ENCODE measurements at regions not wholly inside any gene's neighbourhood (a gene's known extent, or its start where the extent isn't known, plus 50 kb on each side); places are given as distances from the start of the nearest gene placed in this dataset.
A peak's percentile ranks its signal among the peaks of the same experiment; 100 is the strongest.
"Not testable (repeated sequence)": the region's sequence is repeated elsewhere in the genome, so short reads cannot be mapped to it uniquely, and the experiment has no call there.

DNA sequence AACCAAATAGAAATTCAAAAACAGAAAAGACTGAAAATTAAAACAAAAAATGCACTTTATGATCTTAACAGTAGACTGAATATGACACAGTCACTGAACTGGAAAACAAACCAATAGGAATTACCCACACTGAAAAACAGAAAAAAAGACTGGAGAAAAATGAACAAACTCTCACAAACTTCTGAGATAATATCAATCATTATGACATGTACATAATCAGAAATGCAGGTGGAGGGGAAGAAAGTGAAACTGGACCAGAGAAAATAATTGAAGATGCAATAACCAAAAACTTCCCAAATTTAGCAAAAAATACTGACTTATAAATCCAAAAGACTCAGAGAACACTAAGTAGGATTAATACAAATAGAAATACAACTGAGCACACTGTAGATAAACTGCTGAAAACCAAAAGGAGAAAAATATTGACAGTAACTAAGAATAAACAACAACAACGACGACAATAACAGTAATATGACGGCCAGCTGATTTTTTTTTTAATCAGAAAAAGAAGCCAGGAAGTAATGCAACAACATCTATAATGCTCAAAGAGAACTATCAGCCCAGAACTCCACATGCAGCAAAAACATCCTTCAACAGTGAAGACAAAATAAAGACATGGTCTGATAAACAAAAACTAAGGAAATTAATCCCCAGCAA, 108.1 kb downstream of the ZFAND4 start:
- FAIRE-seq: no peak

DNA sequence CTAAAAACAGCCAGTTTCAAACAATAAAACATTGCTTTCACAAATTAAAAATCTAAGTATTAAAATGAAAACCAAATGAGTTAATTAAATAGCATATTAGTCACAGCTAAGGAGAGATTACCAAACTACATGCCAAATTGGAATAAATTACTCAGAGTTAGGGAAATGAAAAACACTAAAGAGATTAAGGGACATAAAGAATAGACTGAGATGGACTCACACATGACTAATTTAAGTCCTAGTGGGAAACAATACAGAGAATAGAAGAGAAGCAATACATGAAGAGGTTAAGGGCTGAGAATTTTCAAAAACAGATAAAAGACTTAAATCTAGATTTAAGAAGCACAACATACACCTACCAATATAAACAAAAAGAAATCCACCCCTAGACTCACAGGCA, 110.6 kb downstream of the ZFAND4 start:
- peak; percentile 88 for FAIRE-seq

DNA sequence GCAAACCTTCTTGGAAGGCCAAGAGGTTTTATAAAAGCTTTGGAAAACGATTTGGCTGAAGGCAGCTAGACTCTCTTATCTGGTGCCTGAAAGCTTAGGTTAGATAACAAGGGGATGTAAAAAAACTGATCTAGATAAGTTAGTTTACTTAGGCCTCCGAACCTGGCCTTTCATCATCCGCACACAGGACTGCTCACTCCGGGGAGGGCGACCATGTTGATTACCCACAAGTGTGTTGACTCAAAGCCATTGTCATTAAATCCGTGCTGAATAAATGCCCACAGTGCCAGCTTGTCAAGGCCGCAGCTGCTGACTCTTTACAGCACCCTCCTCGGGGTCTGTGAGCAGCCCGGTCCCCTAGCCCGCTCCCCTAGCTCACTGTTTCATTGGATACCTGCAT, 112.3 kb downstream of the ZFAND4 start:
- FAIRE-seq: no peak

DNA sequence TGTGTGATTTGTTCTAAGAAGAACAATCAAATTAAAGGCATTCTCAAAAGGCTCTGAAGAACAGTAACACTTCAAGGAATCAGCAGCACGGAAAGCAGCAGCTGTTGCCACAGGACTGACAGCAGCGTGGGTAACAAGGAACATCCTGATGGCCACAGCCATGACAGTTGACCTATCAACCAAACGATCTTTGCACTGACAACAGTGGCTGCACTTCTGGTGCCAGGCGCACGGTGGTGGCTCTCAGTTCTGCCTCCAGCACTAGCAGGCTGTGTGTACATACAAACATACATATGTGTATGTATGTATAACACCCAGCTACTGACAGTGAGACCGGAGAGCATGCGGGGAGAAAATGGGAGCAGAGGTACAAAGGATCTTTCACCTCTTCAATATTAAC, 114.1 kb downstream of the ZFAND4 start:
- no peak for FAIRE-seq

DNA sequence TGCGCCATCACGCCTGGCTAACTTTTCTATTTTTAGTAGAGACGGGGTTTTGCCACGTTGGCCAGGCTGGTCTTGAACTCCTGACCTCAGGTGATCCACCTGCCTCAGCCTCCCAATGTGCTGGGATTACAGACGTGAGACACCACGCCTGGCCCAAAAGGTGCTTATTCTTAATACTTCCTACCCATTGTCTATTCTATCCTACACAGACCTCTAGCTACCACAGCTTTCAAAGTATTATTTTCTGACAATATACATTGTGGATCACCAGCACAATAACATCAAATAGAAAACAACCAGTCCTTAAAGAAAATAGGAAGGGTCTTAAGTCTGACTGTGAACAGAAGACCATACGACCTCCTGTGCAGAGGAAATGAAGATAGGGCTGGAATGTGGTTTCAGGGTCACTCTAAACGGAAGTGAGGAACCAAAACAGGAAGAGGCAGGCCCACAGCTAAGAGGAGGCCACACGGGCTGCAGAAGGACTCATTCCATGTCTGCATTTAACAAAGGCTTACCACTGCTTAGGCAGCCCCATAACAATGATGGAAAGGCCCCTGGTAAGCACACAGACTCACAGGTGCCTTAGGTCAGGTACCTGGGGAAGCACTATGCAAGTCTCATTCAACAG, 115.2 kb downstream of the ZFAND4 start:
- FAIRE-seq: no peak

DNA sequence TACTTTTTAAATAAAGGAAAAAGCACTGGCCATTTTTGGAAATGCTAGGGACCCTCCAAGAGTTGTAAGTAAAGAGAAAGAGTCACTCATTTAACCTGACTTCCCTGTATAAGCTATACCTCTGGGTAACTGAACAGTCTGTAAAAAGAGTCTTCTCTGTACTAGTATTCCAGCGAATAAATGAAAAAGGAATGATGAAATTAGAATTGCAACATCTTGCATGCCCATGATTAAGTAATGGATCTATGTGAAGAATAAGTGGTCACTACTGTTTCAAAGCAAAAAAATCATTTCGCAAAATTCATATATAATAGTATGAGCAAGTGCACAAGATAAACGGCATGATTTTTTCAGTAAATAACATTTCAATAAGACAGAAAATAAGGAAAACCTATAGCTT, 116.8 kb downstream of the ZFAND4 start:
- no peak for FAIRE-seq

DNA sequence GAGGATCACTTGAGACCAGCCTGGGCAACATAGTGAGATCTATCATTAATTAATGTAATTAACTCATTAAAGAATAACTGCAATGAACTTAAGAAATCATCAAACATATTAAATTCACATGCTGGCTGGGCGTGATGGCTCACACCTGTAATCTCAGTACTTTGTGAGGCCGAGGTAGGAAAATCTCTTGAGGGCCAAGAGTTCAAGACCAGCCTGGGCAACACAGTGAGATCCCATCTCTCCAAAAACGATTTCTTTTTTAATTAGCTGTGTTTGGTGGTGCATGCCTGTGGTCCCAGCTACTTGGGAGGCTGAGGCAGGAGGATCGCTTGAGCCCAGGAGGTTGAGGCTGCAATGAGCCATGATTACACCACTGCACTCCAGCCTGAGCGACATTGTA, 117.2 kb downstream of the ZFAND4 start:
- FAIRE-seq: not testable (repeated sequence)

DNA sequence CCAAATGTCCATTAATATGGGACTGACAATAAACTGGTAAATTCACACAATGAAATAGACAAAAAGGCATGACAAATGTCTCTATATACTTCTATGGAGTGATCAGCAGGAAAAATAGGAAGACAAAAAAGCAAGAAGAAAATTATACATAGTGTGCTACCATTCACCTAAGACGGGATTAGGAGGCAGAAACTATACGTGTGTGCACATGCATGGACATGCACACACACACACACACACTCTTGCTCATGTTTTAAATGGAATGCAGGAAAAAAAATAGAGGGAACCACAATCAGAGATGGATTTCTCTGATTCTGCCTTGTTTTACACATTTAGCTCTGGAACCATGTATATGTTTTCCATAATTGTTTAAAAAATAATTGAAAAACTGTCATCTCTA, 119.0 kb downstream of the ZFAND4 start:
- FAIRE-seq: no peak

DNA sequence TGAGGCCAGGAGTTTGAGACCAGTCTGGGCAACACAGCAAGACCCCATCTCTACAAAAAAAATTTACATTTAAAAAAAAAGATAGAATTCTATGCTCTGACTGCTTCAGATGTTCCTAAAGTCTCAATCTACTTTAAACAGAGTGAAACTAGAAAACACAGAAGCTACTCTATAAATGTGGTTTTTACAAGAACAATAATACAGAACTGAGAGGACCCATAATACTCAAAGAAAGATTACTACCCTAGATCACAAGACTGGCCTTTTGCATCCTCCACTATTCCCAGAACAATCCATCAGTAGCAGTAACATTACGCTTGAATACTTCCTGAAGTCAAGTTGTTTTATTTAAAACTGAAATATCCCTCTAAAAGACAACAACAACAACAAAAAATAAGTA, 119.4 kb downstream of the ZFAND4 start:
- no peak for FAIRE-seq

DNA sequence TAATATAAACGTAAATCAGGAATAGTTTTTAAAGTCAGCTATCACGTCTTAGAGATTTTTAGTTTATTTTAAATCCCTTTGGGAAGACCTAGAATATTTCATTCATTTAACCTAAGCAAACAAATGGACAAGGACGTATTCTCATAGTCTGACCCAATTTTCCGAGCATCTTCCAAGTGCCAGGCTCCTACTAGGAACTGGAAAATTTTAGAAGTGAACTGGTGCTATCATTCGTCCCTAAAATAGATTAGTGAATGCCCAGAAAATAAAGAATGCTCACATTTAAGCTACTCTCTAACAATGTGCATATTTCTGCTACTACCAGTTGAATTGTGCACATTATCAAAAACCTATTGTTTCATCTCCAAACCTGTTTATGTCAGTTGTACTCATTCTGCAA, 120.1 kb downstream of the ZFAND4 start:
- no peak for FAIRE-seq

DNA sequence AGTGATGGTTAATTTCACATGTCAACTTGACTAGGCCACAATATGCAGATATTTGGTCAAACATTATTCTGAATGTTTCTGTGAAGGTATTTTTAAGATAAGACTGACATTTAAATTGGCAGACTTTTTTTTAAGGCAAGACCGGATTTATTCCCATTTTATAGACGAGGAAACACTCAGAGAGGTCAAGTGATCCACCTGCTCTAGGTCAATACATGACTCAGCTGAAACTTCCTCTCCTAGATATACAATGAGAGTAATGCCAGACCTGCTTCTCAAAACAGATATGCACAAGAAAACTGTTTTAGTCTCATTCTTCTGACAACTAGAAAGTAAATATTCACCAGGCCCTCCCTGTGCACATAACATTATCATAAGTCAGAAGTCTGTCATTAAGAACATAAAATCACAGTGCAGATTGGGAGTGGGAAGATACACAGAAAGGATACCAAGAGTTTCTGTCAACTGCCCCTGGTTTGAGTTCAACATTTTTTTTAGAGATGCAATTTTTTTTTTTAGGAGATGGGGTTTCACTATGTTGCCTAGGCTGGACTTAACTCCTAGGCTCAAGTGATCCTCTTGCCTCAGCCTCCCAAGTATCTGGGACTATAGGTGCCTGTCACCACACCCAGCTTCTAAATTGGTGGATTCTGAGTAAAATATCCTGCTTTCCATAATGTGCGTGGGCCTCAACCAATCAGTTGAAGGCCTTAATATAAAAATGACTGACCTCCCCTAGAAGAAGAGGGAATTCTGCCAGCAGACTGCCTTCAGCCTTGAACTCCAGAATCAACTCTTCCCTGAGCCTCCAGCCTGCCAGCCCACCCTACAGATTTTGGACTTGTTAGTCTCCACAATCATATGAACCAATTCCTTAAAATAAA, 121.4 kb downstream of the ZFAND4 start:
- FAIRE-seq: no peak

DNA sequence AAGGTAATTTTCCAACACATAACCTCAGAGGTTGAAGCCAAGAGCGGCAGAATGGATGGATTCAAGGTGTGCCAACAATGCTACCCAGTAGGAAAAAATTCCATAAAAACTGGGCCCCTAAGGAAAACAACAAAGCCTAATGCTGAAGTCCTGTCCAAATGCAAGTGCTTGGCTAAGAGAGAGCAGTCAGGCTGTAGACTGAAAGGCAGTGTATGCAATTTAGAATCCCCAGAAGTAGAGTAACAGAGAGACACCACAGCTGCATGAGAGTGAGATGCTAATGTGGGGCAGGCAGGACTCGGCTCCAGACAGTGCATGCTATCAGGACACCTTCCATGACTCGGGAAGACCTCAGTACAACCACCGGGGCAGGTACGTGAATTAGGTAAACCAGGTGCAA, 124.5 kb downstream of the ZFAND4 start:
- FAIRE-seq: no peak

DNA sequence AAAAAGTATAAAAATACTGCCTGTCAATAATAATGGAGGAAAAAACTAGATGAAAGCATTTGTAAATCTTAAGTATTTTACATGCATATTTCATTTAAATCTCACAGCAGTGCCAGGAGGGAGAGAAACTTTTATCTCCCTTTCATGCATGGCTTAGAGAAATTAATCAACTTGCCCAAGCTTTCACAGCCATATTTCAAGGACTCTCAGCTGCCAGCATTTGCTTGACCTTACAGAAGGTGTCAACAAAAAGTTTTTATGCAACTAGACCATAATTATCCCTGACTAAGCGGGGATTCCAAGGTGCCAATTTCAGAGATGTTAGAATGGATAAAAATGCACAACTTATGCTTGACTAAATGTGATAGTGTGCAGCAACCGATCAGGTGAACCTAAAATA, 125.4 kb downstream of the ZFAND4 start:
- no peak for FAIRE-seq

DNA sequence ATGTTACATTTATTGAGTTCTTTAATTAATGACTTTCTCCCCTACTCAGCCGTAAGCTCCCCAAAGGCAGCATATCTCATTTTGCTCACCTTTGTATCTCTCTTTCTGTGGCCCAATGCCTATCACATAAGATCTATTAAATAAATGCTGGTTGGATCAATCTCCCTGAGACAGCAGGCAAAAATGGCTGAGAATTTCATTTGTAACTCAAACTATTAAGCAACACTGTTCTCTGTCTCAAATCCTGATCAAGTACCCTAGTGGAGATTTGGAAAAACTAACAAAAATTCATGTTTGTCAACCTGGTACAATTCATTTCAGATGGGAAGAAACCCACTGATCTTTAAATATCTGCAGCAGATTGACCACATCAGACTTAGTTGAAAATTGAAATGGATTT, 127.4 kb downstream of the ZFAND4 start:
- FAIRE-seq: no peak

DNA sequence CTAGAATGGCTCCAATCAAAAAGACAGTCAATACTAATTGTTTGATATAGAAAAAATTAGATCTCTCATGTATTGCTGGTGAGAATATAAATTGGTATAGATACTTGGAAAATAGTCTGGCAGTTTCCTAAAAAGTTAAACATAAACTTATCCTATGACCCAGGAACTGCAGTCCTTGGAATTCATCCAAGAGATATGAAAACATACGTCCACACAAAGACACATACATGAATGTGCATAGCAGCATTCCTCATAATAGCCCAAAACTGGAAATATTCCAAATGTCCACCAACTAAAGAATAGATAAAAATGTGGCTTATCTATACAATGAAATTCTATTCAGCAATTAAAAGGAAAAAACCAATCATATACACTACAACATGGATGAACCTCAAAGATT, 128.4 kb downstream of the ZFAND4 start:
- no peak for FAIRE-seq

DNA sequence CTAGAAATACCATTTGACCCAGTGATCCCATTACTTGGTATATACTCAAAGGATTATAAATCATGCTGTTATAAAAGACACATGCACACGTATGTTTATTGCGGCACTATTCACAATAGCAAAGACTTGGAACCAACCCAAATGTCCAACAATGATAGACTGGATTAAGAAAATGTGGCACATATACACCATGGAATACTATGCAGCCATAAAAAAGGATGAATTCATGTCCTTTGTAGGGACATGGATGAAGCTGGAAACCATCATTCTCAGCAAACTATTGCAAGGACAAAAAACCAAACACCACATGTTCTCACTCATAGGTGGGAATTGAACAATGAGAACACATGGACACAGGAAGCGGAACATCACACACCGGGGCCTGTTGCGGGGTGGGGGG, 131.5 kb downstream of the ZFAND4 start:
- not testable (repeated sequence) for FAIRE-seq

DNA sequence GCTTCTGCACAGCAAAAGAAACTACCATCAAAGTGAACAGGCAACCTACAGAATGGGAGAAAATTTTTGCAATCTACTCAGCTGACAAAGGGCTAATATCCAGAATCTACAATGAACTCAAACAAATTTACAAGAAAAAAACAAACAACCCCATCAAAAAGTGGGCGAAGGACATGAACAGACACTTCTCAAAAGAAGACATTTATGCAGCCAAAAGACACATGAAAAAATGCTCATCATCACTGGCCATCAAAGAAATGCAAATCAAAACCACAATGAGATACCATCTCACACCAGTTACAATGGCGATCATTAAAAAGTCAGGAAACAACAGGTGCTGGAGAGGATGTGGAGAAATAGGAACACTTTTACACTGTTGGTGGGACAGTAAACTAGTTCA, 132.0 kb downstream of the ZFAND4 start:
- FAIRE-seq: not testable (repeated sequence)

DNA sequence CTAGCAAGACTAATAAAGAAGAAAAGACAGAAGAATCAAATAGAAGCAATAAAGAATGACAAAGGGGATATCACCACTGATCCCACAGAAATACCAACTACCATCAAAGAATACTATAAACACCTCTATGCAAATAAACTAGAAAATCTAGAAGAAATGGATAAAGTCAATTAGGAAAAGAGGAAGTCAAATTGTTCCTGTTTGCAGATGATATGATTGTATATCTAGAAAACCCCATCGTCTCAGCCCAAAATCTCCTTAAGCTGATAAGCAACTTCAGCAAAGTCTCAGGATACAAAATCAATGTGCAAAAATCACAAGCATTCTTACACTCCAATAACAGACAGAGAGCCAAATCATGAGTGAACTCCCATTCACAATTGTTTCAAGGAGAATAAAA, 133.0 kb downstream of the ZFAND4 start:
- FAIRE-seq: not testable (repeated sequence)

DNA sequence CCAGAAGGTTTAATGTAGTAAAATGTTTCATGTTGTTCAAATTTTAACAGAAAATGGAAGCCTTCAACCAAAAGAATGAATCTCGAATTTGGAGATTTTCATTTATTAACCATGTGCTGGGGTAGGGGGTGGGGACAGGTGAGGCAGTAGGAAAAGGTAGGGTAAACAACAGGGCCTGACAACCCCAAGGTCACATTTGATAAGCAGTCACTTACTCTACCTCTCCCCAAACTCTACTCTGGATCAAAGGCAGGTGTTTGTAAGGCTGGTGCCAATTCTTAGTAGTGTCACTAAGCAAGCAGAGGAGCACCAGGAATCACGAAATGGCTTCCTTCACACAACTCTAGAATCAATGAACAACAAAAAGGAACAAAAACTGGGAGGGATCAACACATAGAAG, 138.0 kb downstream of the ZFAND4 start:
- FAIRE-seq: no peak

DNA sequence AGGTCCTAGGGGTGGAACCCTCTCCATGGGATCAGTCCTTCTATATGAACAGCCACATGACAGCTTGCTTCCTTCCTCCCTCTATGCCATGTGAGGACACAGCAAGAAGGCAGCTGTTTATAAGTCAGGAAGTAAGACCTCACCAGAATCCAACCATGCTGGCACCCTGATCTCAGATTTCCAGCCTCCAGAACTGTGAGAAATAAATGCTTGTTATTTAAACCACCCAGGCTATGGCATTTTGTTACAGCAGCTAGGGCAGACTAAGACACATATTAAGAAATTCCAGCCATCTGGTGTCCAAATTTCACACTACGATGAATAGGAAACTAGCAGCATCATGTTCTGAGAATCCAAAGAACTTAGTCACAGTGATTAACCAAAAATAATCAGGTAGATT, 140.1 kb downstream of the ZFAND4 start:
- no peak for FAIRE-seq

DNA sequence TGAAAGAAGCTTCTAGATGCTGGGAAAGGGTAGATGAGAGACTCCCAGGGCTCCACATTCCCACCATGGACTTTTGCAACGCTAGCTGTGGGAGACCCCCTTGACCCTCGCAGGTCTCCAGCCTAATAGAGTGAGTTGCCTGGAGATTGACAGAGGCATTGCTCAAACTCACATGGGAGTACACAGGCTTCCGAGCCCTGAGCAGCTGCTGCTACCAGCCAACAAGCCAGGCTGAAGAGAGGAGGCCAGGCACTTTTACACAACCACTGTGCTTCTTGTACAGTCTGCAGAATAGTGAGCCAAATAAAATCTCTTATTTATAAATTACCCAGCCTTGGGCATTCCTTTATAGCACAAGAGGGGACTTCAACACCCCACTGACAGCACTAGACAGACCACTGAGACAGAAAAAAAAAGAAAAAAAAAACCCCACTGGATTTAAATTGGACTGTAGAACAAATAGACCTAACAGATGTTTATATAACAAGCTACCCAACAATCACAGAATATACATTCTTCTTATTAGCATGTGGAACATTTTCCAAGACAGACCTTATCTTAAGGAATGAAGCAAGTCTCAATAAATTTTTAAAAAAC, 146.2 kb downstream of the ZFAND4 start:
- FAIRE-seq: no peak

DNA sequence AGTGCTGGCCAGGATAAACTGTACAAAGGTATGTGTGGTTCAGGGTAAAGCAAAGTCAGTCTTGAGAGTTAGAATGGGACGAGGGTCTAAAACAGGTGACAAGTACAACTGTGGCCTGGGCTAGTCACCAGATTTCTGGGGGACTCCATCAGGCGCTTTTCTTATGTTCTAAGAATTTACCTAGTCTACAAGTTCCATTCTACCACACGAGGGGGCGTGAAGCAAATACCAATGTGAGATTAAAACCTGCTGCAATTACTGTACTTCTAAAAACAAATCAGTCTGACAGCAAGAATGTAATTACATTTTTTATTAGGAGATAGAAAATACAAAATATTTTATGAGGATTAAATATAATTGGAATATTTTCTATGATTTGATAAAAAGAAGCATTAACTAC, 146.5 kb downstream of the ALOX5 start:
- FAIRE-seq: no peak

DNA sequence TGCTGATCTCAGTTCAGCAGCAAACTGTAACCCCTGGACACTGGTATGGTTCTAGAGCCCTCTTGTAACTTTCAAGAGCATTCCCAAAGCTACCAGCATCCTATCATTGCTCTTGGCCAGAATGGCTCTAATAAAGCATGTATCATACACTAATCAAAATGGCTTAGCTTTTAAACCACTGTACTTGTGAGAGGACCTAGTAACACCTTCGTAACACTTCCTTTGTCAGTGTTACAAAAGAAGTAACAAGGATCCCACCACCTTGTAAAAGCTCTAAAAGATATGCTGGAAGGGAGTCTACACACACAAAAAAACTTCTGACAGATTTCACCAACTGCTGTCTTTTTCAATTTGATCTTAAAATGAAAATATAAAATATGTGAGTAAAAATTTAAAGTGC, 144.7 kb downstream of the ALOX5 start:
- no peak for FAIRE-seq

DNA sequence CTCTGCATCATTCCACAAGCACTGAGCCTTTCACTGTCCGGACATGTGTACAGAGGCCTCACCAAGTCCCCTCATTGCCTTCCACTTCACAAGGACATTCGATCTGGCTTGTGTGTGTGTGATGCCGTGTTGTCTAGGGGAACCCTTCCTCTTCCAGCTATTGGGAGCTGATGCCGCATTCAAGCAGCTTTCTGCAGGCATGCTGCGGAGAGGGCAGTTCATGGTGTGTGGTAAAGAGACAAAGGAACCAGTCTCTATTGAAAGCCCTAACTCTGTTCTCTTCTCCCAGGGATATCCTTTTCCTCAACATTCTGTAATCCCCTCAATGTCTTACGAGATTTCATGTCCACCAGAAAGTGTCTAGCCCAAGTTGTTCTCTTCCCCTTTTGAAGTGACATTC, 141.6 kb downstream of the ALOX5 start:
- FAIRE-seq: no peak
